HG03060 (cell line): ENCODE measurements at regions not wholly inside any gene's neighbourhood (a gene's known extent, or its start where the extent isn't known, plus 50 kb on each side); places are given as distances from the start of the nearest gene placed in this dataset.
"Not testable (repeated sequence)": the region's sequence is repeated elsewhere in the genome, so short reads cannot be mapped to it uniquely, and the experiment has no call there.

ENCODE experiments used
- ATAC-seq: cut with Tn5 transposase; IDR thresholded peaks from one replicate; pipeline ENCODE4 v1.9.1; 2021; ENCODE audit warnings: low read depth, moderate number of reproducible peaks; ENCODE audit not compliant: unreplicated experiment

GRCh38 chr12:4138532-4138931 is 135.0 kb upstream of the CCND2 start:
- ATAC-seq: not testable (repeated sequence)

DNA sequence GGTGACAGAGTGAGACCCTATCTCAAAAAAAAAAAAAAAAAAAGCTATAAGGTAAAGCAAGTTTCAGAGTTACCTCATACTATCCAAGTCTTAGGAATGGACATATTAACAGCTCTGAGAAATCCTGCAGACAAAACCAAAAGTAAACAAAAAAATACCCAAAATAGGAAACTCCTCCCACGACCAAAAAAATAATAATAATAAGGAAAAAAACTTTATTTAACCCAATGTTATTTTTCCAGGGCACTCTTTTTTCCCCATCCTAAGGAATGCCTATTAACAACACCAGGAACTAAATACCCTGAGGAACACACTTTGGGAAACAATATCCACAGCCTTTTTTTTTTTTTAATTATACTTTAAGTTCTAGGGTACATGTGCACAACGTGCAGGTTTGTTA is 135.5 kb upstream of the CCND2 start:
- no peak for ATAC-seq

DNA sequence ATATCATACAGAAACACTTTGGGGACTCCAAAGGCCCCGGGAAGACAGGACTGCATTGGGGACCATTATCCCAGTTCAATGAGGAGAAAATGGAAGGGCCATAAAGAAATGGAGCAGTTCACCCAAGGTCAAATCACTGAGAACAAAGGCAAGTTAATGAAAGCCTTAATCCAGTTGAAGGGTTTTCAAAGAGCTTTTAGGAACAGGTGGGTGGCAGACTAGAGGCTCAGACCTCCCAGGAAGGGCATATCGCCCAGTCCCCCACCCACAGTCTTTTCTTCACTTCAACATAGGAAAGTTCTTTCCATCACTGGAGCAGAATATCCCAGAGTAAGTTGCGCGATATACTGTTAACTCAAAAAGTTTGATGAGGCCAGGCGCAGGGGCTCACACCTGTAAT is 136.1 kb upstream of the CCND2 start:
- ATAC-seq: no peak

- no peak for ATAC-seq
Observed at GRCh38 chr12:4137015-4137414, 136.5 kb upstream of the CCND2 start.

- peak; percentile 66 for ATAC-seq
Observed at GRCh38 chr12:4135919-4136605, 137.5 kb upstream of the CCND2 start.

GRCh38 chr12:4134448-4135263 is 138.9 kb upstream of the CCND2 start:
- no peak for ATAC-seq

GRCh38 chr12:4133636-4134447 is 139.7 kb upstream of the CCND2 start:
- ATAC-seq: no peak

DNA sequence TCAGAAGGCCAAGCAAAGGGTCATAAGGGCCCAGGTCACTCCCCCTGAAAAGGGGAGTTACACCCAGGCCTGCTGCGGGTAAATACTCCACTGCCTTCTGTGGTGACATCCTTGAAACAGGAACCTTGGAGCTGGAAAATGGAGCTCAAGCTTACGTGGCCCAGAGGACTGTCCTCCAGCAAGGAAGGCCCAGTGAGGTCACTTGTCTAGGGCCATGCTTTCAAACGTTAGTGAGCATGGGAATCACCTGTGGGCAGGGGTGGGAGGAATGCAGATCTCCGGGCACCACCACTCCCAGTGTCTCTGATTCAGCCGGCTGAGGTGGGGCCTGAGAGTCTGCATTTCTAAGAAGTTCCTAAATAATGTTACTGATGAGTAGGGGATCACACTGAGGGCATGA is 140.5 kb upstream of the CCND2 start:
- ATAC-seq: no peak

DNA sequence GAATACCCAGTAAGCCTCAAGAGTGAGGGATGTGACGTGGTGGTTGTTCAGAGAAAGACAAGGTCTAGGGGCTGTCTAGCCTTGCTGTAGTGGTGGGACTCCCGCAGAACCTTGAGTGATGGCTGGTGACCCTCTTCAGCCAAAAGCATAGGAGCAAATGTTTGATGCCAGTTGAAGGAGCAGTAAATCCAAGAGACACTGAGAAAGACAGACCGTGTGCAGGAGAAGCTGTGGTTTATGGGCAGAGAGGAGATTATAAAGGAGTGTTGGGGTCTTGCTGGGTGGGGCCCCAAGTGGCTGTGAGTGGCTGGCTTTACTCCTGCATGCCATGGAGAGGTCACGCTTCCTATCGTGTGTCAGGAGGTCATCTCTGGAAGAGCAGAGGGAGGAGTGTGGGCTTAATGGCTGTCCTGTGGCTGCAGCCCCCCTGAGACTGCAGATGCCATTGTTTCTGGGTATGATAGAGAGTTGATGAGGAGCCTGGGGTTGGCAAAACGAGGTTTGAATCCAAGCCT is 152.0 kb upstream of the CCND2 start:
- ATAC-seq: no peak

DNA sequence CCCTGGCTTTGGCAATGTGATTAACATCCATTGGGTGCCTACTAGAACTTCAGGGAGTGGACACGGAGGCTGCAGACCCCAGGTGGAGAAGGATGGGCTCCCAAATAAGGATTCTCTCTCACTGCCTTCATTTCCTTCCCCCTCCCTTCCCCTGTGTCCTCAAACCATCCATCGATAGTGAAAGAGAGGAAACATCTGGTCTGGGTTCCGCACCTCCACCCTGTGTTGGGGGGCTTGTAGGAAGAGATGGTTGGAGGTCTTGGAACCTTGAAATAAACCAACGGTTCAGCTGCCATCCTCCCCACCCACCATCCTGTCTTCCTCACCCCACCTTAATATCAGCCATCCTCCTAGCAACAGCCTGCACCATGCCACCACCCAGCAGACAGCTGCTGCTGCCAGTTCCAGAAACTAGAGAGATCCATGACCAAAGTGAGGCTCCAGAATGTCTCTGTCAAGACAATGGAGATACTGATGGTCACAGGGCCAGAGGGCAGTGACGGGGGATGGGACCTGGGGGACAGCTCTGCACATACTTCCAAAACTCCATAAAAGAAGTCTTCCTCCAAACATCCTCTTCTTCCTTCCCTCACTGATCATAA is 153.1 kb upstream of the CCND2 start:
- no peak for ATAC-seq

DNA sequence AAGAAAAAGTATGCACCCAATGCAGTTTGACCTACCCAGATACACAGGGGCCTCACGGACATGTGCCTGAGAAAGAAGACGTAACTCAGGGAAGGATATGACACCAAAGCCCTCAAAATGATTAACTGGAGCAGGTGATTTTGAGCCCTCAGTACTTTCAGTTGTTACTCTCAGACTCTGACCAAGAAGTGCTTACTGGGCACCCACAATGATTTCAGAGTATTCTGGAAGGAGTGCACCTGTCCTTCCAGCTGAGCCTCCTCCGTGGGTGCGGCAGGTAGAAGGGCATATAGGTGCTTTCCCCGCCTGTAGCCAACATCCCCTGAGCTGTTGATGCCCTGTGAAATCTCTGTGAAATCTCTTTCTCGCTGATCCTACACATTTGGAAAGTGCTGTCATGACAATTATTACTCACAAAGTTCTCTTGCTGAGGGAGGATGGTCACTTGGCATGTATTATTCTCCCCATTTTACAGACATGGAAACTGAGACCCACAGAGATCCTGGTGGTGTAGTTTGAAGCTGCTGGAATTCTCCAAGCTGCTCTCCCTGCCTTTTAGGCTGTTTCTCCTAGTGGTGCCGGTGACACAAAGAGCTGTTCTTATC is 154.3 kb upstream of the CCND2 start:
- ATAC-seq: peak; percentile 53

- no peak for ATAC-seq
Observed at GRCh38 chr12:4118601-4119156, 154.9 kb upstream of the CCND2 start.

- ATAC-seq: peak; percentile 42
Observed at GRCh38 chr12:4118017-4118510, 155.5 kb upstream of the CCND2 start.

DNA sequence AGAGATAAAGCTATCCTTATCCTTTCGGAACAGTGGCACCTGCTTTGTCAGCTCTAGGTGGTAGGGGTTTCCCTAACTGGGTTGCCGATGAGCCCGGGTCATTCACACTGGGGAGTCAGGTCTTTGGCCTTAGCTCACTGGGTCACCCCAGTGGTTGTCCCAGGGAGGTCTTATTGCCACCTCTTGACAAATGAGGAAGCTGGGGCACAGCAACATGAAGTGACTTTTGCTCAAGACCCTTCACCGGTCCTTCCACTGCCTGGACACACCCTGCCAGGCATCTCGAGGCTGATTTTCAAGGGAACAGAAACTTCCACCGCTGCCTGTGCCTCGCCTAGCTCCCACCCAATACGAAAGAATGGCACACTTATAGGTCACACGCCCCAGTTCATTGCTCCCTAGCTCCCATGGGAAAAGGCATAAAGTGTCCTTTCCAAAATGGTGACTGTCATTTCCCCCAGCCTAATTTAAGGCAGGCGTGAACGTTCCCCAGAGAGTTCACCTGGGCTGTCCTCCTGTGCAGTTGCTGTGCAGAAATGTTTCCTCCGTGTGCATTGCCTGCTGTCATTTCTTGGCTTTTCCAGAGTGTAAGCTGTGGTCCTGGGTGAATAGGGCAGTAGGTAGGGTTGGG is 156.1 kb upstream of the CCND2 start:
- ATAC-seq: no peak

DNA sequence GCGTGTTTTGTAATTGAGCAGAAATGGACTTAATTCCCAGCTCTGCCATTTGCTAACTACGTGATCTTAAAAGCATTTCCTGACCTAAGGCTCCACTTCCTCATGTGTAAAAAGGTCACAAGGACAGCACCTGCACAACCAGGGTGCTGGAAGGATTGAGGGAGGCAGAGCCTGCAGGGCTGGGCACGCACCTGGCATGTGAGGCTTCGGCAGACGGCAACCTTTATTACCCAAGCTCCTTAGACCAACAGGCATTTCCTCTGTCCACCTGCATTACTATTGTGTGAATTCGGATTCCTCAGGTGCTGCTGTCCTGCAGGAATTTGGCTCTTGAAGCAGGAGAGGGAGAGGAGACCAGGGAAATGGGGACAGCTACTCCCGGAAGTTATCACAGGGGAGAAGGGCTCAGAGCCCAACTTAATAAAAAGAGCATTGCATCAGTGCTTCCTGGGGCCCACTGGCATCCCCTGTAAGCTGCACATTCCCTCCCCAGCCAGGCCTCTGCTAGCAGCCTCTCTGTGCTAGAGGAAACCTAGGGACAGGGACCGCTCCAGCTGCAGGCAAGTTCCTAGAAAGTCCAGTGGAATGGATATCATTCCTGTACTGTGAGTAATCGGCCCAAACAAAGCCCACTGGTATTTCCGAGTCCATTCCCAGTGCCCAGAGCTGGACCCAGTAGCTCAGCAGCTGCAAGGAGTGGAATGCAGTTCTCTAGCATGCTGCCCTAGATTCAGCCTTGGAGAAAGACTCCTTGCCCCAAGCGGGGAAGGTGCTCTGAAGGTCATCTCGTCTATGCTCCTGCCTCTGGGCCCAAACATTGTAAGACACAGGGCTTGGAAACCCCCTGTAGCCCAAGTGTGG is 157.1 kb upstream of the CCND2 start:
- ATAC-seq: no peak

DNA sequence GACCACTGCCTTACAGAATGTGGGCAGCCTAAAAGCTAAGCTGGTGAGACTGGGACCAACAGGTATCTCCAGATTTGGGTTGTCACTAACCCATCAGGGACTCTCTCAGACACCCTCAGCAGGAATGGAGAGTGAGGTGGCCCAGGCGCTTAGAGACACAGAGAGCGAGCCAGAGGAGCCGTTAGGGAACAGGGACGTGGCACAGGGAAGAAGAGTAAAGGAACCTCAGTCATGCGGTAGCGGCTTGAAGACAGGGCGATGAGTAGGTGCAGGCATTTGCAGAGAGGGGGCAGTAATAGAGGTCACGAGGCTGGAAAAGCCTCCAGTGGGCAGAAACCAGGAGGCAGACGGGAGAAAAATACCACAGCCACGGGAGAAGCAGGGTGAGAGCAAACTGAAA is 158.0 kb upstream of the CCND2 start:
- ATAC-seq: no peak

DNA sequence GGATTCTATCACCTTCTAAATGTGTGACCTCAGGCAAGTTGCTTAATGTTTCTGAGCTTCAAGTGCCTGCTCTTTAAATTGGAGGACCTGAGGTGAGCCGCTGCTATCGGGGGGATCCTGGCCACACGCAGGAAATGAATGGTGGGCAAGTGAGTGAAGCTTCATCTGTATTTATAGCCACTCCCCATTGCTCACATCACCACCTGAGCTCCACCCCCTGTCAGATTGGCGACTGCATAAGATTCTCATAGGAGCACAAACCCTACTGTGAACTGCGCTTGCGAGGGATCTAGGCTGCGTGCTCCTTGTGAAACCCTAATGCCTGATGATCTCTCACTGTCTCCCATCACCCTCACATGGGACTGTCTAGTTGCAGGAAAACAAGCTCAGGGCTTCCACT is 158.6 kb upstream of the CCND2 start:
- ATAC-seq: no peak

- ATAC-seq: no peak
Observed at GRCh38 chr12:4112734-4113325, 160.7 kb upstream of the CCND2 start.
